ENCODE measurements at regions not wholly inside any gene's neighbourhood (a gene's known extent, or its start where the extent isn't known, plus 50 kb on each side); places are given as distances from the start of the nearest gene placed in this dataset.
A peak's percentile ranks its signal among the peaks of the same experiment; 100 is the strongest.

DNA sequence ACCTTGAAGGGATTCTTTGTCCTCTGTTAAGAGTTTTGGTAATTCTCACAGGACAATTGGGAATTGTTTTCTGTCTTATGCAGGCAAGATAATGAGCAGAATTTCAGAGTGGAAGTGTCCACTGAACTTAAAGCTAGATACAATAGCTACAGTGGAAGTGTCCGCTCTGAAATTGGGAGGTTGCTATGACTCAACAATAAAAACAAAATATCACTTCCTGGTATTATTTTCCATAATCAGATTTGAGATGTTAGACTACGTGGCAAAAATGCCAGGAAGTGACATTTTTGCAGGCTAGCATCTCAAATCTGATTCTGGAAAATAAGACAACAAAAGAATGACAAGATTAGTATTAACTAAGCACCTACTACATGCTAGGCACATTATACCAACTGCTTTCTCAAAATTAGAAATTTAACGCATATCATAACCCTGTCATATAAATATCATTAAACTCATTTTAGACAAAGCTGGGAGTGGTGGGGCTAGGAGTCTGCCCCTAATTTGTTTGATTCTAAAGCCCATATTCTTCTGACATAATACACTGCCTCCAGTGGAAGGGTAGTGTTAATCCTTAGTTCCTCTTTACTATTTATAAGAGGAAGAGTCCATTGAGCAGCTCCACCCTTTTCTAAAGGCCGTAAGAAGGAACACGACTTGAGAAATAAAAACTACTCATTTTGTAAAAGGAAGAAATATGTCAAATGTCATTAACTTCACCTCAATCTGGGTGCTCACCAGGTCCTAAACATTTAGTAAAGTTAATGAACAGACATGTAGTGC is 266.9 kb upstream of the STT3B start:
- Histone ChIP-seq H3K4me2 (ENCODE audit: insufficient read depth, low read length) (no peak overlapping the region), H3K27ac (ENCODE audit: low read depth, low read length) (no peak overlapping the region), H3K27me3 (ENCODE audit: insufficient read depth, low read length) (peaks cover 4% of the 10 kb centered on the region), H3K9me3 (ENCODE audit: low read depth, low read length) (no peaks in the 10 kb centered on the region), H3K79me2 (ENCODE audit: insufficient read depth, low read length) (no peaks in the 10 kb centered on the region), H3K4me3 (ENCODE audit: insufficient read depth, low read length) (no peak overlapping the region), H2AFZ (ENCODE audit: low read length) (no peak overlapping the region), H3K36me3 (ENCODE audit: insufficient read depth, low read length) (no peaks in the 10 kb centered on the region), H4K20me1 (ENCODE audit: insufficient read depth, low read length) (no peaks in the 10 kb centered on the region), H3K4me1 (ENCODE audit: insufficient read depth, low read length) (no peaks in the 10 kb centered on the region)
- no peak for DNase-seq (ENCODE audit: insufficient read length, low spot score, missing footprints)
- TF ChIP-seq, protein P1, sequence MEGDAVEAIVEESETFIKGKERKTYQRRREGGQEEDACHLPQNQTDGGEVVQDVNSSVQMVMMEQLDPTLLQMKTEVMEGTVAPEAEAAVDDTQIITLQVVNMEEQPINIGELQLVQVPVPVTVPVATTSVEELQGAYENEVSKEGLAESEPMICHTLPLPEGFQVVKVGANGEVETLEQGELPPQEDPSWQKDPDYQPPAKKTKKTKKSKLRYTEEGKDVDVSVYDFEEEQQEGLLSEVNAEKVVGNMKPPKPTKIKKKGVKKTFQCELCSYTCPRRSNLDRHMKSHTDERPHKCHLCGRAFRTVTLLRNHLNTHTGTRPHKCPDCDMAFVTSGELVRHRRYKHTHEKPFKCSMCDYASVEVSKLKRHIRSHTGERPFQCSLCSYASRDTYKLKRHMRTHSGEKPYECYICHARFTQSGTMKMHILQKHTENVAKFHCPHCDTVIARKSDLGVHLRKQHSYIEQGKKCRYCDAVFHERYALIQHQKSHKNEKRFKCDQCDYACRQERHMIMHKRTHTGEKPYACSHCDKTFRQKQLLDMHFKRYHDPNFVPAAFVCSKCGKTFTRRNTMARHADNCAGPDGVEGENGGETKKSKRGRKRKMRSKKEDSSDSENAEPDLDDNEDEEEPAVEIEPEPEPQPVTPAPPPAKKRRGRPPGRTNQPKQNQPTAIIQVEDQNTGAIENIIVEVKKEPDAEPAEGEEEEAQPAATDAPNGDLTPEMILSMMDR (IDR thresholded peaks at IDR 0.05; ENCODE audit: extremely low read depth, low read depth, low read length), result no peak

- no peak overlapping the region for H3K4me3 ChIP-seq (ENCODE audit: insufficient read depth, low read length)
- no peaks in the 10 kb centered on the region for H4K20me1 ChIP-seq (ENCODE audit: insufficient read depth, low read length)
- H3K27me3 ChIP-seq (ENCODE audit: insufficient read depth, low read length), result peaks cover 4% of the 10 kb centered on the region
- DNase-seq (ENCODE audit: insufficient read length, low spot score, missing footprints), result no peak
- H3K9me3 ChIP-seq (ENCODE audit: low read depth, low read length), result no peaks in the 10 kb centered on the region
- no peak overlapping the region for H2AFZ ChIP-seq (ENCODE audit: low read length)
- TF ChIP-seq, protein P1 (IDR thresholded peaks at IDR 0.05; ENCODE audit: extremely low read depth, low read depth, low read length), result no peak
- H3K4me1 ChIP-seq (ENCODE audit: insufficient read depth, low read length), result peaks cover 2% of the 10 kb centered on the region
- H3K27ac ChIP-seq (ENCODE audit: low read depth, low read length), result no peak overlapping the region
- no peaks in the 10 kb centered on the region for H3K36me3 ChIP-seq (ENCODE audit: insufficient read depth, low read length)
- H3K79me2 ChIP-seq (ENCODE audit: insufficient read depth, low read length), result no peaks in the 10 kb centered on the region
- H3K4me2 ChIP-seq (ENCODE audit: insufficient read depth, low read length), result no peak overlapping the region
Measured at GRCh38 chr3:31268868-31269267, 263.9 kb upstream of the STT3B start.

- no peaks in the 10 kb centered on the region for H3K9me3 ChIP-seq (ENCODE audit: low read depth, low read length)
- TF ChIP-seq, protein P1 (IDR thresholded peaks at IDR 0.05; ENCODE audit: extremely low read depth, low read depth, low read length), result no peak
Measured at GRCh38 chr3:31270010-31270409, 262.7 kb upstream of the STT3B start.

GRCh38 chr3:31274326-31275024 is 258.2 kb upstream of the STT3B start:
- Histone ChIP-seq H3K36me3 (ENCODE audit: insufficient read depth, low read length) (no peaks in the 10 kb centered on the region), H3K4me2 (ENCODE audit: insufficient read depth, low read length) (peak overlapping the region; percentile 11), H3K79me2 (ENCODE audit: insufficient read depth, low read length) (no peaks in the 10 kb centered on the region), H3K4me3 (ENCODE audit: insufficient read depth, low read length) (no peak overlapping the region), H3K27ac (ENCODE audit: low read depth, low read length) (peak overlapping the region; percentile 51), H3K9me3 (ENCODE audit: low read depth, low read length) (no peaks in the 10 kb centered on the region), H3K27me3 (ENCODE audit: insufficient read depth, low read length) (peaks cover 4% of the 10 kb centered on the region), H2AFZ (ENCODE audit: low read length) (peak overlapping the region; percentile 12), H4K20me1 (ENCODE audit: insufficient read depth, low read length) (no peaks in the 10 kb centered on the region), H3K4me1 (ENCODE audit: insufficient read depth, low read length) (peaks cover 31% of the 10 kb centered on the region)
- DNase-seq (ENCODE audit: insufficient read length, low spot score, missing footprints), result peak; percentile 44
- TF ChIP-seq, protein P1 (IDR thresholded peaks at IDR 0.05; ENCODE audit: extremely low read depth, low read depth, low read length), result no peak

More at GRCh38 chr3:31270010-31270409, 262.7 kb upstream of the STT3B start:
- no peak for DNase-seq (ENCODE audit: insufficient read length, low spot score, missing footprints)
- no peaks in the 10 kb centered on the region for H3K36me3 ChIP-seq (ENCODE audit: insufficient read depth, low read length)
- H3K79me2 ChIP-seq (ENCODE audit: insufficient read depth, low read length), result no peaks in the 10 kb centered on the region
- no peak overlapping the region for H3K27ac ChIP-seq (ENCODE audit: low read depth, low read length)
- peaks cover 13% of the 10 kb centered on the region for H3K4me1 ChIP-seq (ENCODE audit: insufficient read depth, low read length)
- no peak overlapping the region for H3K4me3 ChIP-seq (ENCODE audit: insufficient read depth, low read length)
- H2AFZ ChIP-seq (ENCODE audit: low read length), result no peak overlapping the region
- no peak overlapping the region for H3K4me2 ChIP-seq (ENCODE audit: insufficient read depth, low read length)
- peaks cover 4% of the 10 kb centered on the region for H3K27me3 ChIP-seq (ENCODE audit: insufficient read depth, low read length)
- H4K20me1 ChIP-seq (ENCODE audit: insufficient read depth, low read length), result no peaks in the 10 kb centered on the region
